Activated naive CD8-positive, alpha-beta T cell treated with anti-CD3 and anti-CD28 coated beads, Interleukin-2, amount 50 U/mL, for 24 hours (primary cell): ENCODE measurements at regions not wholly inside any gene's neighbourhood (a gene's known extent, or its start where the extent isn't known, plus 50 kb on each side); places are given as distances from the start of the nearest gene placed in this dataset.

Source experiments
- ATAC-seq: fragments of 150-1000 bp; cut with Tn5 transposase; one replicate; pipeline ENCODE4 v1.10.0; 2021
- DNase-seq: peaks from one replicate; pipeline ENCODE4 v3.0.0; 2021
- H3K27ac Mint-ChIP-seq: one replicate; pipeline ENCODE4 v1.8.0; 2021; ENCODE audit warnings: mild to moderate bottlenecking, mixed read lengths
- H3K27me3 Mint-ChIP-seq: one replicate; pipeline ENCODE4 v1.8.0; 2021; ENCODE audit warnings: mixed read lengths
- H3K36me3 Mint-ChIP-seq: one replicate; pipeline ENCODE4 v1.8.0; 2021; ENCODE audit warnings: low read depth, mixed read lengths
- H3K4me1 Mint-ChIP-seq: one replicate; pipeline ENCODE4 v1.8.0; 2021; ENCODE audit warnings: mixed read lengths
- H3K4me3 Mint-ChIP-seq: one replicate; pipeline ENCODE4 v1.8.0; 2021; ENCODE audit warnings: mild to moderate bottlenecking, moderate library complexity, mixed read lengths
- H3K9me3 Mint-ChIP-seq: one replicate; pipeline ENCODE4 v1.8.0; 2021; ENCODE audit warnings: mixed read lengths

GRCh38 chr15:77855871-77856270 lies 221.6 kb downstream of the TBC1D2B start:
- ATAC-seq (no peak), DNase-seq (no peak)
- Mint-ChIP-seq H3K27ac (no peak overlapping the region), H3K36me3 (no peaks in the 10 kb centered on the region), H3K27me3 (peaks cover 7% of the 10 kb centered on the region), H3K9me3 (no peaks in the 10 kb centered on the region), H3K4me1 (no peaks in the 10 kb centered on the region), H3K4me3 (no peak overlapping the region)

- Mint-ChIP-seq H3K36me3 (no peaks in the 10 kb centered on the region), H3K4me3 (no peak overlapping the region), H3K27ac (no peak overlapping the region), H3K9me3 (no peaks in the 10 kb centered on the region), H3K27me3 (peaks cover 9% of the 10 kb centered on the region), H3K4me1 (no peaks in the 10 kb centered on the region)
- no peak for DNase-seq
- no peak for ATAC-seq
Observed at GRCh38 chr15:77854980-77855379, 222.3 kb upstream of the LINGO1 start.

DNA sequence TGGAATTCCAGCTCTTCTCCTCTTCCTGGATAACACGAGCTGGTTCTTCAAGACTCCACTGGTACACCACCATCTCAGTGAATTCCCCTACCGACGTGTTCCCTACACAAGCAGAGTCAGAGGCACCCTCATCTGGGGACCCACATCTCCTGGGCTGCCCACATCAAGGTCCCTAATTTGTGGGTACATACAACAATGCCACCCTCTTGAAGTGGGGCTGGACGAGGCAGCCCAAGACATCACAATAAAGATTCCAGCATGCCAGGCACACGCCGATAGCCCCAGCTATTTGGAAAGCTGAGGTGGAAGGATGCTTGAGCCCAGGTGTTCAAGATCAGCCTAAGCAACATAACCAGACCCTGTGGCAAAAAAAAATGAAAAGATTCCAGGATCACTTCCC lies 221.2 kb upstream of the LINGO1 start:
- ATAC-seq (no peak), DNase-seq (no peak)
- H3K9me3 Mint-ChIP-seq: no peaks in the 10 kb centered on the region
- H3K4me1 Mint-ChIP-seq: no peaks in the 10 kb centered on the region
- H3K4me3 Mint-ChIP-seq: no peak overlapping the region
- H3K36me3 Mint-ChIP-seq: no peaks in the 10 kb centered on the region
- H3K27me3 Mint-ChIP-seq: peaks cover 10% of the 10 kb centered on the region
- H3K27ac Mint-ChIP-seq: no peak overlapping the region

GRCh38 chr15:77853008-77853328 lies 220.3 kb upstream of the LINGO1 start:
- Mint-ChIP-seq H3K27ac (no peak overlapping the region), H3K36me3 (no peaks in the 10 kb centered on the region), H3K9me3 (no peaks in the 10 kb centered on the region), H3K4me3 (no peak overlapping the region), H3K4me1 (no peaks in the 10 kb centered on the region), H3K27me3 (peaks cover 10% of the 10 kb centered on the region)
- DNase-seq (no peak), ATAC-seq (no peak)

- Mint-ChIP-seq H3K36me3 (no peaks in the 10 kb centered on the region), H3K27me3 (peaks cover 12% of the 10 kb centered on the region), H3K9me3 (no peaks in the 10 kb centered on the region), H3K4me1 (no peaks in the 10 kb centered on the region), H3K4me3 (no peak overlapping the region), H3K27ac (no peak overlapping the region)
- no peak for DNase-seq
- no peak for ATAC-seq
Observed at GRCh38 chr15:77852241-77853007, 219.7 kb upstream of the LINGO1 start.

DNA sequence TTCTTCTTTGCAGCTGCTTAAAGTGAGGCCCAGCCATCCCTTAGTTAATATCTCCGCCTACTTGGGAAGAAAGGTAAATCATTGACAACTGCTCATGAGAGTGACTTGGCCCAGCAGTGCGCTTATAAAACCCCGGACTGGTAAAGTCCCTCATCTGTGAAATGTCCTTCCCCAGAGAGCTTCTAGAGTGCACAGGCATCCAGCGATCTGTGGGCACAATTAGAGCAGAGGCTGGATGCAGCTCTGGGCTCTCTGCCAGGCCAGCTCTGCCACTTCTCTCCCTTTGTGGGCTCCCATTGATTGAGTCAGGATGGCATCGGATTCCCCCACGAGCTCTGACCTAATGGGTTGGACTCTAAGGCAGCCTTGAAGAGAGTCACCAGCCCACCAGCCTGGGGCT lies 219.0 kb upstream of the LINGO1 start:
- peaks cover 14% of the 10 kb centered on the region for H3K27me3 Mint-ChIP-seq
- ATAC-seq: no peak

GRCh38 chr15:77851086-77851485 lies 218.4 kb upstream of the LINGO1 start:
- no peak for DNase-seq
- no peak for ATAC-seq
- H3K27ac Mint-ChIP-seq: no peak overlapping the region
- no peaks in the 10 kb centered on the region for H3K9me3 Mint-ChIP-seq
- peaks cover 19% of the 10 kb centered on the region for H3K27me3 Mint-ChIP-seq
- H3K4me3 Mint-ChIP-seq: no peak overlapping the region
- H3K36me3 Mint-ChIP-seq: no peaks in the 10 kb centered on the region
- H3K4me1 Mint-ChIP-seq: no peaks in the 10 kb centered on the region

More for the DNA sequence above, 219.0 kb upstream of the LINGO1 start:
- DNase-seq: no peak
- Mint-ChIP-seq H3K4me1 (no peaks in the 10 kb centered on the region), H3K27ac (no peak overlapping the region), H3K4me3 (no peak overlapping the region), H3K36me3 (no peaks in the 10 kb centered on the region), H3K9me3 (no peaks in the 10 kb centered on the region)

GRCh38 chr15:77846986-77847385 lies 214.3 kb upstream of the LINGO1 start:
- H3K4me3 Mint-ChIP-seq: no peak overlapping the region
- H3K4me1 Mint-ChIP-seq: no peaks in the 10 kb centered on the region
- DNase-seq (no peak), ATAC-seq (no peak)
- no peak overlapping the region for H3K27ac Mint-ChIP-seq
- peaks cover 24% of the 10 kb centered on the region for H3K27me3 Mint-ChIP-seq
- H3K9me3 Mint-ChIP-seq: peaks cover 9% of the 10 kb centered on the region
- no peaks in the 10 kb centered on the region for H3K36me3 Mint-ChIP-seq

GRCh38 chr15:77846360-77846759 lies 213.6 kb upstream of the LINGO1 start:
- Mint-ChIP-seq H3K9me3 (peaks cover 9% of the 10 kb centered on the region), H3K27ac (no peak overlapping the region), H3K4me1 (no peaks in the 10 kb centered on the region), H3K4me3 (no peak overlapping the region), H3K27me3 (peaks cover 24% of the 10 kb centered on the region), H3K36me3 (no peaks in the 10 kb centered on the region)
- ATAC-seq: no peak
- no peak for DNase-seq

DNA sequence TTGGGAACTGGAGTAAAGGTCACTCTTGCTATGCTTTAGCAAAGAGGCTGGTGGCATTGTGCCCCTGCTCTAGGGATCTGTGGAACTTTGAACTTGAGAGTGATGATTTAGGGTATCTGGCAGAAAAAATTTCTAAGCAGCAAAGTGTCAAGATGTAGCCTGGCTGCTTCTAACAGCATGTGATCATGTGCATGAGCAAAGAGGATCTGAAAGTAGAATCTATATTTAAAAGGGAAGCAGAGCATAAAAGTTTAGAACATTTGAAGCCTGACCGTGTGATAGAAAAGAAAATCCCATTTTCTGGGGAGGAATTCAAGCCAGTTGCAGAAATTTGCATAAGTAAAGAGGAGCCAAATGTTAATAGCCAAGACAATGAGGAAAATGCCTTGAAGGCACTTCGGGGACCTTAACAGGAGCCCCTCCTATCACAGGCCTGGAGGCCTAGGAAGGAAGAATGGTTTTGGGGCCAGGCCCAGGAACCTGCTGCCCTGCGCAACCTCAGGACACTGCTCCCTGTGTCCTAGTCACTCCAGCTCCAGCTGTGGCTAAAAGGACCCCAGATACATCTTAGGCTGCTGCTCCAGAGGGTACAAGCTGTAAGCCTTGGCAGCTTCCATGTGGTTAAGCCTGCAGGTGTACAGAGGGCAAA lies 212.2 kb upstream of the LINGO1 start:
- DNase-seq (no peak), ATAC-seq (no peak)
- Mint-ChIP-seq H3K36me3 (no peaks in the 10 kb centered on the region), H3K4me1 (no peaks in the 10 kb centered on the region), H3K27ac (no peak overlapping the region), H3K4me3 (no peak overlapping the region), H3K9me3 (peaks cover 9% of the 10 kb centered on the region), H3K27me3 (peaks cover 23% of the 10 kb centered on the region)

GRCh38 chr15:77843546-77843945 lies 210.8 kb upstream of the LINGO1 start:
- no peak overlapping the region for H3K27ac Mint-ChIP-seq
- no peak for DNase-seq
- H3K9me3 Mint-ChIP-seq: peaks cover 9% of the 10 kb centered on the region
- no peak for ATAC-seq
- peaks cover 25% of the 10 kb centered on the region for H3K27me3 Mint-ChIP-seq
- no peaks in the 10 kb centered on the region for H3K36me3 Mint-ChIP-seq
- H3K4me1 Mint-ChIP-seq: no peaks in the 10 kb centered on the region
- H3K4me3 Mint-ChIP-seq: no peak overlapping the region

- DNase-seq: no peak
- Mint-ChIP-seq H3K27ac (no peak overlapping the region), H3K27me3 (peaks cover 13% of the 10 kb centered on the region), H3K4me1 (no peaks in the 10 kb centered on the region), H3K9me3 (peaks cover 9% of the 10 kb centered on the region), H3K36me3 (no peaks in the 10 kb centered on the region), H3K4me3 (no peak overlapping the region)
- ATAC-seq: no peak
Observed at GRCh38 chr15:77840991-77841775, 208.5 kb upstream of the LINGO1 start.

- DNase-seq (no peak), ATAC-seq (no peak)
- Mint-ChIP-seq H3K27ac (no peak overlapping the region), H3K4me3 (no peak overlapping the region), H3K9me3 (peaks cover 9% of the 10 kb centered on the region), H3K4me1 (no peaks in the 10 kb centered on the region), H3K27me3 (peaks cover 9% of the 10 kb centered on the region), H3K36me3 (no peaks in the 10 kb centered on the region)
Observed at GRCh38 chr15:77839970-77840905, 207.5 kb upstream of the LINGO1 start.

GRCh38 chr15:77839456-77839855 lies 206.7 kb upstream of the LINGO1 start:
- DNase-seq (no peak), ATAC-seq (no peak)
- H3K27me3 Mint-ChIP-seq: peaks cover 9% of the 10 kb centered on the region
- H3K27ac Mint-ChIP-seq: no peak overlapping the region
- peaks cover 3% of the 10 kb centered on the region for H3K9me3 Mint-ChIP-seq
- no peaks in the 10 kb centered on the region for H3K4me1 Mint-ChIP-seq
- no peak overlapping the region for H3K4me3 Mint-ChIP-seq
- H3K36me3 Mint-ChIP-seq: no peaks in the 10 kb centered on the region
